ENCODE measurements at regions not wholly inside any gene's neighbourhood (a gene's known extent, or its start where the extent isn't known, plus 50 kb on each side); places are given as distances from the start of the nearest gene placed in this dataset.
"Not testable (repeated sequence)": the region's sequence is repeated elsewhere in the genome, so short reads cannot be mapped to it uniquely, and the experiment has no call there.

GRCh38 chr5:56421246-56422075 is 188.3 kb upstream of the ANKRD55 start:
- no peak for DNase-seq (ENCODE audit: low read depth)

- no peak for DNase-seq (ENCODE audit: low read depth)
Measured at GRCh38 chr5:56420323-56420722, 187.2 kb upstream of the ANKRD55 start.

DNA sequence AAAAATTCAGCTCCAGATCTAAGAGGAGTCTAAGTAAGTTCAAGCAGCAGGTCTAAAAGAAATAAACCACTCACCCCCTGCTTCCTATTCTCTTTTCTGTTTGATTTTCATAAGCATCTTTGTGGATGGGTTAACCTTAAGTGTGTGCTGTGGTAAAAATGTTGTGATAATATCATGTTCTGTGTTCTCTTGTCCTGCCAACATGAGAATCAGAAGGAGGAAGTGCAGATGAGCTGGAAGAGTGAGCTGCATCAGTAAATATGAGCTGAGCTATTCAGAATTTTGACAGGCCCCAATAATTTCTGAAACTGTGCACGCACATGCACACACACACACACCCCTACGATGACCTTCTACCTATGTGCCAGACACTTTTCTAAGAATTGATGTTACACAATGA is 186.5 kb upstream of the ANKRD55 start:
- DNase-seq (ENCODE audit: low read depth): no peak

- no peak for DNase-seq (ENCODE audit: low read depth)
Measured at GRCh38 chr5:56415356-56415765, 182.2 kb upstream of the ANKRD55 start.

DNA sequence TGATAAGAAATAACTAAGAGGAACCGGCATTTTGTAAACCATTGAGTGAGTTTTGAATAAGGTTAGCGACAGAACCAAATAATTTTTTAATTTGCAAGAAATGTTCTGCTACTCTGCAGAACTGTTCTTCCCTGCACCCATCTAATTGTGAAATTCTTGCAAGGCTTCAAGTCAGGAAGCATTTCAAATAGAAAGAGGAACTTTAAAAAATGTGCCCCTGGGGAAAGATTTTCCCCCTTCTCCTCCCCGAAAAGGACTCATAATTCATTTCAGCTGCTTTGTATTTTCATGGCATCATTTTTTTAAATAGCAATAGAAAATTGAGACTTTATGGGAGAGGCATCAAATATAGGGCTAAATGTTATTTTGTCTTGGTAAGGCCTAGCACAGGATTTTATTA is 180.9 kb upstream of the ANKRD55 start:
- DNase-seq (ENCODE audit: low read depth): no peak

- DNase-seq (ENCODE audit: low read depth): no peak
Measured at GRCh38 chr5:56413546-56413945, 180.4 kb upstream of the ANKRD55 start.

DNA sequence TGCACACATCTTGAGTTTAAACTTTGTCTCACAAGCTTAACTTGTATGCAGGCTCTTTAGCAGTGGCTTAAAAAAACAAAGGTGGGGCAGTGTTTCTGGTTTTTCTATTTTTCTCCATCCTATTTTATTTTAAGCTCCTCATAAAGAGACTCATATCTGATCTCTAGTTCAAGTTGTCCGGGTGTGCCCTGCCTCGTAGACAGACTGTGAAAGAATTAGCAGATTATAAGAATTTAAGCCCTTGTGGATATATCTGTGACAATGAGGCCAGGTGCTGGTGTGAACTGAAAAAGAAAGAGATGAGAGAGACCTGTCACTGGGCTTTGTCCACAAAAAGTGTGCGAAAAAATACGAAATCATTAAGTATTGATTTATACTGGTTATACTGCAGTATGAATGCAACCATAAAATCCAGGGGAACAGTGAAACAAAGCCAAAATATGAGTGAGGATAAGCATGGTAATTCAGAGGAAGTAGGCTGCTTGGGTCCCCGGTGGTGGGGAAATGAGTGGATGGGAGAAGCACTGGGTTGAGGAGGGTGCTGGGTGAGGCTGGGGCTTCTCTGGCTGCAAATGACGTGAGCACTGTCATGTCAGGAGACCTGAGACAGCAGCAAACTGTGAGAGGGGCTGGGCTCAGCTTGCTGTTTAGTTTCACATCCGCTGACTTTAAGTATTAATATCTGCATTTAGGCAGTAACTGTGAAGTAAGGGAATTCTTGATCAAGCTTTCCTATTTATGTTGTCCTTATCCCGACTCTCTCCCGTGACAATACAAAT is 179.7 kb upstream of the ANKRD55 start:
- DNase-seq (ENCODE audit: low read depth): no peak

GRCh38 chr5:56410696-56411095 is 177.6 kb upstream of the ANKRD55 start:
- no peak for DNase-seq (ENCODE audit: low read depth)

DNA sequence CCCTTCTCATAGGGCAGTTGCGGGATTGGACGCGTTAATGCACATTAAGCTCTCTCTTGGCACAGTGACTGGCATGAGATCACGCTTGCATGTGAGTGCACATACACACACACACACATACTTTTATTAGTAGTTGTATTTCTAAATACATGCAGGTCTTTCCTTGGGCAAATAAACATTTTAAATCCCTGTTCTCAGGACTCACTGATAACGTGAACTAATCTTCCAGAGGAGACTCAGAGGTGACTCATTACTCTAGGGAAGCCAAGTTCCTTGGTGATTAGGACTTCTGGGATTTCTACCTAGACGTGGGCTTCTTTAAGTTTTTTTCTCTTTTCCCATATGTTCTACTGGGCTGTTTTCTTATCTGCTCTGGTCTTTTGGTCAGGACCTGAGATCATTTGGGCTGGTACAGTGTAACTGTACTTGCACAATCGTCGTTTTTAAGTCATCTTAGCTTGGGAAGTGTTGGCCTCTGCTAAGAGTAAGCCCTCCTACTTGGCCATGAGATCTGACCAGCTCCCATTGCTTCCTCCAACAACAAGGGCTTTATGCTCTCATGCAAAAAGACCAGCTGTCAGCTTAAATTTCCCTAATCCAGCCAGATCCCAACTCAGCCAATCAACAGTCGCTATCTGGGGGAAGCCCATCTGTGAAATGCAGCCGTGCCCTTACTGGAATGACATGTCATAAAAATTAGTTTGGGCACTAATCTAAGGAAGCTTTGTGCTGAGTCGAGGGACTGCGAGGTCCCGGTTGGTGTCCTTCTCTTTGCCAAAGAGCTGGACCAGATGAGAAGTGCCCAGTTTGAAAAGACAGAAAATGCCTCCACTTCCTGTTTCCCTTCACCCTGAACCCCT is 176.4 kb upstream of the ANKRD55 start:
- DNase-seq (ENCODE audit: low read depth): no peak

DNA sequence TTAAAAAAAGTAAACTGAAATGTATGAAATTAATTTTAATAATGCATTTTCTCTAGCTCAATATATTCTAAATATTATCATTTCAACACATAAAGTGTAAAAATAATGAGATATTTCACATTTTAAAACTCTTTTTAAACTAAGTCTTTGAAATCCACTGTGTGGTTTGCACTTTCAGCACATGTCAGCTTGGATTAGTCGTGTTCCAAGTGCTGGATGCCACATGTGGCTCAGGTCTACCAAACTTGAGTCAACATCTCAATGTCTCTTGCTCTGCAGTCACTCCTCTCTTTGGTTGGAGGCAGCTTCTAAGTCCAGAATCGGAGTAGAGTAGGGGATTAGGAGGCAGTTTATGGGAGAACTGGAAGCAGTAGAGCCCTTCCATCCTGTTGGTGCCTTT is 173.7 kb upstream of the ANKRD55 start:
- DNase-seq (ENCODE audit: low read depth): no peak

GRCh38 chr5:56406221-56406620 is 173.1 kb upstream of the ANKRD55 start:
- DNase-seq (ENCODE audit: low read depth): no peak

- DNase-seq (ENCODE audit: low read depth): no peak
Measured at GRCh38 chr5:56405116-56405908, 172.2 kb upstream of the ANKRD55 start.

GRCh38 chr5:56402266-56403220 is 169.4 kb upstream of the ANKRD55 start:
- no peak for DNase-seq (ENCODE audit: low read depth)

GRCh38 chr5:56397796-56398195 is 164.7 kb upstream of the ANKRD55 start:
- not testable (repeated sequence) for DNase-seq (ENCODE audit: low read depth)

DNA sequence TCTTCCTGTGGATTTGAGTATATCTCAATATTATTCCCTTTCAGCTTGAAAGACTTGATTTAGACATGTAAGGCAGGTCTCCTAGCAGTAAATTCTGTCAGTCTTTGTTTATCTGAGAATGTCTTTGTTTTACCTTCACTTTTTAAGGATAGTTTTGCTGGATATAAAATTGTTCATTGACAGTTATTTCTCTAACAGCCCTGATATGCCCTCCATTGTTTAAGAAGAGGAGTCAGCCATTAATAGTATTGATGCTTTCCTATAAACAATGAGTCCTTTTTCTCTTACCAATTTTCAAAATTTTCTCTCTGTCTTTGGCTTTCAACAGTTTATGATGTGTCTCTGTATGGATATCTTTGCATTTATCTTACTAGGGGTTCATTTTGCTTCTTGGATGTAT is 163.5 kb upstream of the ANKRD55 start:
- no peak for DNase-seq (ENCODE audit: low read depth)

DNA sequence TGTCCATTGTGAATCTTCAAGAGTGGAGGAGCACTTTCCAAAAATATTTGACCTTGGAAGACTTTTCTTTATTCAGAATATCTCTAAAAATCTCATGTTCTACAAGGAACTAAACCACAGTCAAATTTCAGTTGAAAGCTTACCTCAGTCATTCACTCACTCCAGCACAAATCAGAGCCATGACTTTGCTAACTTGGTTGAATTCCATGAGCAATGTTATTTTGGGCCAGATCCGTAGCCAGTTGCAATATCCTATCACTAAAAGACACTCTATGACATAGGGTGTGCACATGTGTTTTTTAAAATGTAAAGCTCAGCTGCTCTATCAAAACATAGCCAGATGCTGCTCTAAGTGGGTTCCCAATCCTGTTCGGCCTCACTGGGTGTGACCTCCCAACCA is 156.1 kb upstream of the ANKRD55 start:
- DNase-seq (ENCODE audit: low read depth): no peak

- DNase-seq (ENCODE audit: low read depth): no peak
Measured at GRCh38 chr5:56388229-56388985, 155.3 kb upstream of the ANKRD55 start.

DNA sequence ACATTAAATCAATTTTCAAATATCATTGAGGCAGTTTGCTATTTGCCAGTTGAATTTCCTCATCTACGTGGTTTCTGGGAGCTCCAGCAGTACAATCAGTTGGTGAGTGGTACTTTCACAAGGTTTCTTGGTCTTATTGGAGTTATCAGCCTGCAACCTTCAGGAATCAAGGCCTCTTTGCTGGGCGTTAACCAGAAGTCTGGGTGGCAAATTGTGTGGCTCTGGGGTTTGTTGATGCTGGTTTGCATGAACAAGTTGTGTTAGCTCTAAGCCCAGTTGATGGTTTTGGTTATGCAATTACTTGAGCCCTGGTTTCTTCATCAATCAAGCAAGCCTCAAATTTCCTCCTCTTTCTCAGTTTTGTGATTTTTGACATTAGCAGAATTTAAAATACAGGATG is 152.9 kb upstream of the ANKRD55 start:
- DNase-seq (ENCODE audit: low read depth): no peak

- DNase-seq (ENCODE audit: low read depth): no peak
Measured at GRCh38 chr5:56384186-56384585, 151.1 kb upstream of the ANKRD55 start.

DNA sequence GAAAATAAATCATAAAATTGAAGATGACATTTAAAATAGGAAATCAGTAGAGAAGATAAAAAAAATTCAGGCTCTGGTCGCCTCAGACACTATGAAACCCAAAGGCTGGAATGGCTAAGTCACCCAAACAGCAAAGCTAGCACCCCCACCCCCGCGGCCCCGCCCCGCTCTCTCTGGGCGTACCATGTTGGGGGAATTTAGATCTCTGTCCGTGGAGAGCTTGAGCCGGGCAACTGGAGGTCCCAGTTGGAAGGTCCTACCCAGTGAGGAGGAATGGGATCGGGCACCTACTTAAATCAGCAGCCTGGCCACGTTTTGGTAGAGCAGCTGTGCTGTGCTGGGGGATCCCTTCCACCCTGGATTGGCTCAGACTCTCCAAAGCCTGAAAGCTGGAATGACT is 150.6 kb upstream of the ANKRD55 start:
- DNase-seq (ENCODE audit: low read depth): no peak

Data from activated T-cell treated with anti-CD3 and anti-CD28 coated beads for 1 hour (primary cell).